T-helper 1 cell treated with Interleukin-12 subunit alpha and Interleukin-12 subunit beta and Interleukin-4 antibody, amounts not matched to agents 30 μg/mL and 1 μg/mL, for 36 hours (primary cell): ENCODE measurements at regions not wholly inside any gene's neighbourhood (a gene's known extent, or its start where the extent isn't known, plus 50 kb on each side); places are given as distances from the start of the nearest gene placed in this dataset.

Experiments used
- H3K27ac Mint-ChIP-seq: one replicate; pipeline ENCODE4 v1.8.0; 2021; ENCODE audit warnings: mild to moderate bottlenecking, mixed read lengths
- H3K27me3 Mint-ChIP-seq: one replicate; pipeline ENCODE4 v1.8.0; 2021; ENCODE audit warnings: low read depth, mixed read lengths
- H3K36me3 Mint-ChIP-seq: one replicate; pipeline ENCODE4 v1.8.0; 2021; ENCODE audit warnings: low read depth, mixed read lengths
- H3K4me1 Mint-ChIP-seq: one replicate; pipeline ENCODE4 v1.8.0; 2021; ENCODE audit warnings: low read depth, mixed read lengths
- H3K4me3 Mint-ChIP-seq: one replicate; pipeline ENCODE4 v1.8.0; 2021; ENCODE audit warnings: mild to moderate bottlenecking, moderate library complexity, mixed read lengths
- H3K9me3 Mint-ChIP-seq: one replicate; pipeline ENCODE4 v1.8.0; 2021; ENCODE audit warnings: mixed read lengths

- no peaks in the 10 kb centered on the region for H3K9me3 Mint-ChIP-seq
- H3K27ac Mint-ChIP-seq = no peak overlapping the region
- H3K4me1 Mint-ChIP-seq = peaks cover 26% of the 10 kb centered on the region
- H3K4me3 Mint-ChIP-seq = no peak overlapping the region
- peaks cover 11% of the 10 kb centered on the region for H3K27me3 Mint-ChIP-seq
- no peaks in the 10 kb centered on the region for H3K36me3 Mint-ChIP-seq
Observed at GRCh38 chr13:34152996-34153395, 335.0 kb downstream of the RFC3 start.

GRCh38 chr13:34153428-34154180 is 335.7 kb downstream of the RFC3 start:
- H3K9me3 Mint-ChIP-seq = no peaks in the 10 kb centered on the region
- no peak overlapping the region for H3K4me3 Mint-ChIP-seq
- no peaks in the 10 kb centered on the region for H3K36me3 Mint-ChIP-seq
- H3K27ac Mint-ChIP-seq = no peak overlapping the region
- peaks cover 9% of the 10 kb centered on the region for H3K27me3 Mint-ChIP-seq
- H3K4me1 Mint-ChIP-seq = peaks cover 26% of the 10 kb centered on the region

GRCh38 chr13:34155931-34156607 is 338.1 kb downstream of the RFC3 start:
- H3K4me3 Mint-ChIP-seq = no peak overlapping the region
- H3K4me1 Mint-ChIP-seq = peaks cover 26% of the 10 kb centered on the region
- H3K27me3 Mint-ChIP-seq = peaks cover 11% of the 10 kb centered on the region
- H3K27ac Mint-ChIP-seq = peak overlapping the region; percentile 75
- no peaks in the 10 kb centered on the region for H3K9me3 Mint-ChIP-seq
- peaks cover 2% of the 10 kb centered on the region for H3K36me3 Mint-ChIP-seq

- H3K4me1 Mint-ChIP-seq = peaks cover 25% of the 10 kb centered on the region
- H3K4me3 Mint-ChIP-seq = peak overlapping the region; percentile 57
- peak overlapping the region; percentile 75 for H3K27ac Mint-ChIP-seq
- no peaks in the 10 kb centered on the region for H3K9me3 Mint-ChIP-seq
- H3K36me3 Mint-ChIP-seq = peaks cover 2% of the 10 kb centered on the region
- H3K27me3 Mint-ChIP-seq = peaks cover 11% of the 10 kb centered on the region
Observed at GRCh38 chr13:34156841-34157365, 339.0 kb downstream of the RFC3 start.

- peaks cover 2% of the 10 kb centered on the region for H3K36me3 Mint-ChIP-seq
- H3K9me3 Mint-ChIP-seq = no peaks in the 10 kb centered on the region
- H3K4me3 Mint-ChIP-seq = no peak overlapping the region
- H3K4me1 Mint-ChIP-seq = peaks cover 15% of the 10 kb centered on the region
- H3K27me3 Mint-ChIP-seq = peaks cover 15% of the 10 kb centered on the region
- no peak overlapping the region for H3K27ac Mint-ChIP-seq
Observed at GRCh38 chr13:34159946-34160345, 342.0 kb downstream of the RFC3 start.

- Mint-ChIP-seq H3K9me3 (no peaks in the 10 kb centered on the region), H3K27ac (no peak overlapping the region)
Observed at GRCh38 chr13:34161931-34162543, 344.1 kb downstream of the RFC3 start.

GRCh38 chr13:34162544-34162933 is 344.6 kb downstream of the RFC3 start:
- peaks cover 2% of the 10 kb centered on the region for H3K36me3 Mint-ChIP-seq

More at GRCh38 chr13:34161931-34162543, 344.1 kb downstream of the RFC3 start:
- peaks cover 2% of the 10 kb centered on the region for H3K36me3 Mint-ChIP-seq
- H3K4me1 Mint-ChIP-seq = peaks cover 5% of the 10 kb centered on the region
- peaks cover 19% of the 10 kb centered on the region for H3K27me3 Mint-ChIP-seq
- no peak overlapping the region for H3K4me3 Mint-ChIP-seq

GRCh38 chr13:34164582-34164981 is 346.6 kb downstream of the RFC3 start:
- no peak overlapping the region for H3K27ac Mint-ChIP-seq

More at GRCh38 chr13:34162544-34162933, 344.6 kb downstream of the RFC3 start:
- H3K4me1 Mint-ChIP-seq = no peaks in the 10 kb centered on the region
- H3K27ac Mint-ChIP-seq = no peak overlapping the region
- peaks cover 19% of the 10 kb centered on the region for H3K27me3 Mint-ChIP-seq
- H3K4me3 Mint-ChIP-seq = no peak overlapping the region
- H3K9me3 Mint-ChIP-seq = no peaks in the 10 kb centered on the region

GRCh38 chr13:34165158-34165557 is 347.2 kb downstream of the RFC3 start:
- H3K4me1 Mint-ChIP-seq = no peaks in the 10 kb centered on the region
- no peaks in the 10 kb centered on the region for H3K9me3 Mint-ChIP-seq
- peaks cover 8% of the 10 kb centered on the region for H3K27me3 Mint-ChIP-seq
- no peak overlapping the region for H3K27ac Mint-ChIP-seq
- H3K36me3 Mint-ChIP-seq = no peaks in the 10 kb centered on the region
- H3K4me3 Mint-ChIP-seq = no peak overlapping the region

More at GRCh38 chr13:34164582-34164981, 346.6 kb downstream of the RFC3 start:
- Mint-ChIP-seq H3K9me3 (no peaks in the 10 kb centered on the region), H3K27me3 (peaks cover 9% of the 10 kb centered on the region), H3K36me3 (no peaks in the 10 kb centered on the region), H3K4me1 (no peaks in the 10 kb centered on the region), H3K4me3 (no peak overlapping the region)

GRCh38 chr13:34166406-34166805 is 348.5 kb downstream of the RFC3 start:
- peaks cover 8% of the 10 kb centered on the region for H3K27me3 Mint-ChIP-seq
- no peak overlapping the region for H3K4me3 Mint-ChIP-seq
- H3K9me3 Mint-ChIP-seq = no peaks in the 10 kb centered on the region
- no peaks in the 10 kb centered on the region for H3K4me1 Mint-ChIP-seq
- H3K27ac Mint-ChIP-seq = no peak overlapping the region
- H3K36me3 Mint-ChIP-seq = no peaks in the 10 kb centered on the region

- Mint-ChIP-seq H3K27ac (no peak overlapping the region), H3K4me3 (no peak overlapping the region), H3K4me1 (no peaks in the 10 kb centered on the region), H3K9me3 (no peaks in the 10 kb centered on the region), H3K27me3 (peaks cover 8% of the 10 kb centered on the region), H3K36me3 (no peaks in the 10 kb centered on the region)
Observed at GRCh38 chr13:34167347-34167746, 349.4 kb downstream of the RFC3 start.

GRCh38 chr13:34172048-34172447 is 354.1 kb downstream of the RFC3 start:
- H3K27ac Mint-ChIP-seq = no peak overlapping the region
- no peaks in the 10 kb centered on the region for H3K36me3 Mint-ChIP-seq
- H3K9me3 Mint-ChIP-seq = no peaks in the 10 kb centered on the region

GRCh38 chr13:34174671-34175145 is 356.8 kb downstream of the RFC3 start:
- Mint-ChIP-seq H3K27me3 (no peaks in the 10 kb centered on the region), H3K36me3 (no peaks in the 10 kb centered on the region), H3K4me1 (no peaks in the 10 kb centered on the region), H3K27ac (no peak overlapping the region), H3K4me3 (no peak overlapping the region), H3K9me3 (no peaks in the 10 kb centered on the region)

More at GRCh38 chr13:34172048-34172447, 354.1 kb downstream of the RFC3 start:
- H3K4me1 Mint-ChIP-seq = no peaks in the 10 kb centered on the region
- H3K4me3 Mint-ChIP-seq = no peak overlapping the region
- no peaks in the 10 kb centered on the region for H3K27me3 Mint-ChIP-seq

GRCh38 chr13:34175551-34175950 is 357.6 kb downstream of the RFC3 start:
- Mint-ChIP-seq H3K27me3 (no peaks in the 10 kb centered on the region), H3K4me1 (no peaks in the 10 kb centered on the region), H3K9me3 (no peaks in the 10 kb centered on the region), H3K4me3 (no peak overlapping the region), H3K36me3 (no peaks in the 10 kb centered on the region), H3K27ac (no peak overlapping the region)
